HS-5 (cell line): ENCODE measurements at regions not wholly inside any gene's neighbourhood (a gene's known extent, or its start where the extent isn't known, plus 50 kb on each side); places are given as distances from the start of the nearest gene placed in this dataset.
A peak's percentile ranks its signal among the peaks of the same experiment; 100 is the strongest.

Experiments
- DNase-seq: peaks from one replicate; pipeline ENCODE4 v3.0.0-alpha.2; 2012; ENCODE audit warnings: low read depth

GRCh38 chr2:7598402-7598801 lies 681.2 kb downstream of the RNF144A start:
- DNase-seq = no peak

DNA sequence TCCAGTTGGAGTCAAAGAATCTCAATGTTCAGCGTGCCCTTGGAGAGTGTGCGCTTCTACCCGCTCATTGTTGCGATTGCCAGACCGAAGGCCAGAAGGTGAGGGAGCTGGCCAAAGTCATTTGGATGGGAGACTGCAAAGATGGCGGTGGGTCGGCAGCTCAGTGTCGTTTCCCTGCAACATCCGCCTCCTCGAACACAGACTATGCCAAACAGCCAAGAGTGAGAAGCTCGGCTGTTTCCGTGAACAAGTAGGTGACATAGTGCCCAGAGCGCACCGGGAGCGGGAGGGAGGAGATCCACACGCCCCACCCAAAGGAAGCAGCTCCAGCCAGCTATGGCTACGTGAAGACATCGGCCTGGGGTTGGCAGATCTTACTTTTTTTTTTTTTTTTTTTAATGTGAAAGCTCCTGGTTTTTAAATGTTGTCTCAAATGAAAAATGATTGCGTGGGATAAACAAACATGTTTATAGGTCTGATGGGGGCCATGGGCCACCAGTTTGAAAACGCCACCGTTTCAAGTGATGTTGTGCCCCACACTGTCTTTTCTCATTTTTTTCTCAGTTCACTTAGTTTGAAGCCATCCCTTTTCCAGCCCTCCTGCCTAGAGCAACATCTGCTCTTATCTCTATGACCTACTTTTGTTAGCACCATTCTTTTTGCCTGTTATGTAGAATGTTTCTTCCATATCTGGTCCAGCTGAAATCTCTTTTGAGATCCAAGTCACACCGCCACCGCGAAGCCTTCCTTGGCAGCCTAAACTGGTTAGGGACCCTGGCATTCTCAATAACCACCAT lies 682.4 kb downstream of the RNF144A start:
- no peak for DNase-seq

DNA sequence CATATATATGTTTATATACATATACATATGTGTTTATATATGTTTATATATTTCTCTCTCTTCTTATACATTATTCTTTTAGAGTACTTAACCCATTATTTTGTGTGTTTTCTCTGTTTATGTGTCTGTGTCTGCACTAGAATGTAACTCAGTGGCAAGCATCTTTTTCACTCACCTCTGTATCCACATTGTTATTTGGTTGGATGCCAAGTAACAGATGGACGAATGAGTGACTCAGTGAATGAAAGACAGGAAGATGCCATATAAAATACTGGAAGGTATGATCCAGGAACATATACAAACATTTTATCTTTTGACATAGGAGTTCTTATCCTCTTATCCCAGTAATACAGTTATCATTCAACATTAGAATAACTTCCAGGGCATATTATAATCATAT lies 684.8 kb downstream of the RNF144A start:
- no peak for DNase-seq

DNA sequence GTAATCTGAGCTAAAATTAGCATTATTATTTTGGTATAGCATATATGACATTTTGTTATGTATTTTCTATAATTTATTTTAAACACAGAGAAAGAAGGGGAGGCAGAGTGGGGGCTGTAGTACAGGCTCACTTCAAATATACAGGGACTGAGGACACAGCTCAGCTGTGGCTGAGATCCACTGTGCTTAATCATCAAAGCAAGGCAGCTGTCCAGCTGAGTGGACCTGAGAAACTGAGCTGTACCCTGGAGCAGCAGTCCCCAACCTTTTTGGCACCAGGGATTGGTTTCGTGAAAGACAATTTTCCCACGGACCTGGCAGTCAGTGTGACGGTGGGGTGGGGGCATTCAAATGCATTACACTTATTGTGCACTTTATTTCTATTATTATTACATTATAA lies 687.2 kb downstream of the RNF144A start:
- DNase-seq = no peak

GRCh38 chr2:7607441-7608173 lies 690.4 kb downstream of the RNF144A start:
- no peak for DNase-seq

GRCh38 chr2:7609556-7609955 lies 692.3 kb downstream of the RNF144A start:
- DNase-seq = no peak

- no peak for DNase-seq
These were observed 692.8 kb downstream of the RNF144A start for GRCh38 chr2:7609974-7610373.

DNA sequence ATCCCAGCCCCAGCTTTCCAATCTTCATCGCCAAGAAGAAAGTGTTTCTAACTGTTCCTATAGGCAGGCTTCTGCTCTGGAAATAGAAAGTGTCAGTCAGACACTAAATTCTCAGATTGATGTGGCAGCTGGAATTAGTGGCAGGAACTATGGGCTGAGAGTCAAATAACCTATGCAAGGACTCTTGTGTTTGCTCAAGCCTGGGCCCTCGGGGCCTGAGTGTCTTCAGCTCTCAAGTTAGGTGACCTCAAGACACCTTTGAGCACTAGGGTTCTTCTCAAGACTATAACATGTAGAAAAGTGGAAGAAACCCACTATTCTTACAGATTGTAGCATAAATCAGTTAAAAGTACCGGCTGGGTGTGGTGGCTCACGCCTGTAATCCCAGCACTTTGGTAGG lies 694.5 kb downstream of the RNF144A start:
- DNase-seq = no peak

GRCh38 chr2:7612969-7613368 lies 695.8 kb downstream of the RNF144A start:
- DNase-seq = peak; percentile 75

DNA sequence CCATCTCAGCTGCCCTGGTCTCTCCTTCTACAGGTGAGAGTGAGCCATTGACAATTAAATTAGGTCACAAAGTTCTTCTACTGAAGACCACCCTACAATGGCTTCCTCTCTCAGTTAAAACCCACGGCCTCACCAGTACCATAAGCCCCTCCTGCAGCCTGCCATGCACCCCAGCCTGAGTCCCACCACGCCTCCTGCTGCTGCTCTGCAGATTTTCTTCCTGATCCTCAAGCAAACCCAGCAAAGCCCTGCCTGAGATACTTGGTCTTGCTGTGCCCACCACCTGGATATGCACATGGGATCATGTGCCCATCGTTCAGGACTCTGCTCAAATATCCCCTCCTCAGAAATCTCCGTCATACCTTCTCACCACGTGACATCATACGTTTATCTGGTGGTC lies 696.6 kb downstream of the RNF144A start:
- DNase-seq = no peak

DNA sequence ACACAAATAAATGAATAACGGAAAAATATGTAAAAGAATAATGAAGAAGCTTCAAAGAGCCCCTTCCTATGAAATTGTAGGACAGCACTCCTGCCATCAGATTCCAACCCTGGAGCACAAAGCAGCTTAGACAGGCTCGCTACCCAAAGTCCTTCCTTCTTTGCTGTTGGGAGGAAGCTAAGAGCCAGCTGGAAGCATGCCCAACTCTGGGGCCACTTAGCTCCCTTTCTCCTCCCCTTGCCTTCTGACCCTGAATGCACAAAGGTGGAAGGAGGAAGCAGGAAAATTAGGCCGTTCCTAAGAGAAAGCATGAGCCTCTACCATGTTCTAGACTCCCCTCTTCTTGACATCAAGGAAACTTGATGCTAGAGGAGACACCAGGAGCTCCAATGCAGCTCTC lies 700.8 kb downstream of the RNF144A start:
- no peak for DNase-seq

- DNase-seq = no peak
These were observed 702.2 kb downstream of the RNF144A start for GRCh38 chr2:7619203-7619970.

GRCh38 chr2:7620255-7620654 lies 703.0 kb downstream of the RNF144A start:
- DNase-seq = no peak

GRCh38 chr2:7621018-7621814 lies 704.0 kb downstream of the RNF144A start:
- no peak for DNase-seq

DNA sequence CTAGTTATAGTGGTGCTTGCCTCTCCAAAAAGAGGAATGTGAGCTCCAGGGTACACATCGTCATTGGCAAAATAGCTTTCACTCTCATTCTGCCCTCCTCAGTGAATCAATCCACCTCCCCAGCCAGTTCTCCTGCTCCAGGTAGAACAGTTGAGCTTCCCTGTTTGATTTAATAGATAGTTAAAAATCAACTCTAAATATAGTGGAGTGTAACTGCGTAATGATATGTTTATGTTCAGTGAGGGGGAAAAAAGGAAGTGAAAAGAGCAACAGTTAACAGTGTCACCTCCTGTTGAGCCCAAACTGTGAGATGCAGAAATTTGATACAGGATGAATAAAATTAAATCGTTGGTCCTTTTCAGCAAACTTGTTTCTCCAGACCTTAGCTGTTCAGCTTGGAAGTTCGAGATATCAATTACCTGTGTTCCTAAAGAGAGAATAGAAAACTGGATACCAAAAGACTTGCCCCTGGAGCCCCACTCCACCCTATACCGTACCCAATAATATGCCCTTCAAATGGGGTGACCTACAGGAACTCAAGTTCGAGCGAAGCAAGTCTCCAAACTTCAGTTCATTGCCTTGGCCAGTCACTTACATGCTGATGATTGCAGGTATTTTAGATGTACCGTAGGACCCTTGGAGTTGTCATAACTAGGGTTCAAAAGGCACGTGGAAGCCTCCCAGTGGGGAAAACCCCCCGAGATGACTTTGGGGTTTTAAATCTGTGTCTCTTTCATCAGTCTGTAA lies 708.4 kb downstream of the RNF144A start:
- DNase-seq = no peak

DNA sequence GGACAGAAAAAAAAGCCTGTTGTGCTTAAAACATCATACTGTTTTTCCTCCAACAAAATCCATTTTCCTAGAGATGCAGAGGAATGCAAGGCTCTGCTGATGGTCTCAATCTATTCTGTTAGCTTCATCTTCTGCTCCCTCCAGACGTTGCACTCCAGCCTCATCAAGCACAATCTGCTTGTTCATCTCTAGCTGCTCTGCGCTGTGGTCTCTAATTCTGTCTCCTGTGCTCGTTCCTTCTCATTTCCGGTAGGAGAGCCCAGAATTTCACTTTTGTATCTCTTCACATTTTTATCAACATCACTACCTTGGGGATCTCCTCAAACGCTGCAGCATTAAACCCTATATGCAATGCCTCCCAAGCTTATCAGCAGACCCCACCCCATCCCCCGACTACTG lies 708.9 kb downstream of the RNF144A start:
- DNase-seq = no peak

- no peak for DNase-seq
These were observed 710.4 kb downstream of the RNF144A start for GRCh38 chr2:7627583-7627982.

- DNase-seq = no peak
These were observed 715.2 kb downstream of the RNF144A start for GRCh38 chr2:7632420-7632819.

- DNase-seq = no peak
These were observed 716.4 kb downstream of the RNF144A start for GRCh38 chr2:7633566-7634153.

DNA sequence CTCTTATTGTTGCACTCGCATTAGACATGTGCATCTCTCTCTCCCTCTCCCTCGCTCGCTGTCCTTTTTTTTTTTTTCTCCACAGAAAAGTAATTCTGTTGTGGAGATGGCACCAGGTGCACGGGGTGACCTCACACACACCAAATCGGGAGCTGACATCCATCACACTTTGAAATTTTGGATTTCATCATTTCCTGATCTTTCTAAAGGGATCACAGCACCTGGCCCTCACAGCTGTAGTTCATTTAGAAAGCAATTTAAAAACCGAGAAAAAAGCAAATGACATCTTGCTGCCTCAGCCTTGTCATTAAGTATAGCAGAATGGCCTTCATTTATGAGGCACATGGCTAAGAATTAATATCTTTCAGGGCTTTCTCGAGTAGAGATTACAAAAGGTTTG lies 717.2 kb downstream of the RNF144A start:
- no peak for DNase-seq

DNA sequence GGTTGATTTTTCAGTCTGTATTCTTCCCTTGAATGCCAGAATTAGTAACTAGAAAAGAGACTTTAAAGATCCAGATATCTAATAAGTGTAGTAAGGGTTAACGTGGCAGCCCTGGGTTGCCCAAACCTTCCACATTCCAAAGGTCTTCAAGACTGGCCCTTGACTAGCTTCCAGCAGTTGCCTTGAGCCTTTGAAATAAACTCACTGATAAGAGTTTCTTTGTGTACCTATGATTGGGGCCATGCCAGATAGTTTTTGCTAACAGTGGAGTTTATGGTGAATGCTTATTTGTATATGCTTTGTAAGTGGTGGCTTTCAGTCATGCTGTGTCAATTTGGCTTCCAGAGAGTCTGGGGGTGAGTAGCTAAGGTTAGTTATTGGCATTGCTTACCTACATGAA lies 722.3 kb downstream of the RNF144A start:
- no peak for DNase-seq
